ENCODE measurements at regions not wholly inside any gene's neighbourhood (a gene's known extent, or its start where the extent isn't known, plus 50 kb on each side); places are given as distances from the start of the nearest gene placed in this dataset.

- H3K9me2 ChIP-seq (ENCODE audit: insufficient read depth, low read length): no peaks in the 10 kb centered on the region
- BruUV-seq (replicated peaks): no TSS peak
- ChIA-PET CTCF (ENCODE audit: unreplicated experiment) (no interaction called here), POLR2A (interaction anchor here (0.6 to 0.7 kb wide), 2 partner anchors 37 to 830 kb away, joined by 3 to 4 read pairs; no protein-coding TSS in a partner anchor)
- H3K4me3 ChIP-seq (ENCODE audit: low read depth, low read length, poor library complexity, severe bottlenecking): no peak overlapping the region
- no peak for DNase-seq (ENCODE audit: low spot score)
- TF ChIP-seq EZH2phosphoT487 (IDR thresholded peaks at IDR 0.05; ENCODE audit: borderline replicate concordance, low read depth, low read length) (no peak), CTCF (conservative IDR thresholded peaks at IDR 0.05; ENCODE audit: low read length) (no peak)
- no peak overlapping the region for H3K27ac ChIP-seq (ENCODE audit: low read depth, low read length, poor library complexity, severe bottlenecking)
- no peaks in the 10 kb centered on the region for H3K4me1 ChIP-seq (ENCODE audit: insufficient read depth, low read length, poor library complexity, severe bottlenecking)
- no peaks in the 10 kb centered on the region for H3K36me3 ChIP-seq (ENCODE audit: insufficient read depth, low read length)
- H4K20me1 ChIP-seq (ENCODE audit: insufficient read depth, low read length): no peaks in the 10 kb centered on the region
- intact Hi-C loops (cut with micrococcal nuclease; ENCODE audit: unreplicated experiment): no loop called here
- no peak overlapping the region for H2AFZ ChIP-seq (ENCODE audit: low read length)
- H3K4me2 ChIP-seq (ENCODE audit: low read length): no peak overlapping the region
- no peaks in the 10 kb centered on the region for H3K9me3 ChIP-seq (ENCODE audit: low read length)
- no peaks in the 10 kb centered on the region for H3K79me2 ChIP-seq (ENCODE audit: insufficient read depth, low read depth, low read length)
These were observed 328.1 kb downstream of the CASP12 start for GRCh38 chr11:104570078-104570701.

- POLR2A ChIA-PET: no interaction called here
- Histone ChIP-seq H3K4me1 (ENCODE audit: insufficient read depth, low read length, poor library complexity, severe bottlenecking) (no peaks in the 10 kb centered on the region), H4K20me1 (ENCODE audit: insufficient read depth, low read length) (no peaks in the 10 kb centered on the region), H3K27ac (ENCODE audit: low read depth, low read length, poor library complexity, severe bottlenecking) (no peak overlapping the region), H3K79me2 (ENCODE audit: insufficient read depth, low read depth, low read length) (no peaks in the 10 kb centered on the region), H3K36me3 (ENCODE audit: insufficient read depth, low read length) (no peaks in the 10 kb centered on the region), H3K9me2 (ENCODE audit: insufficient read depth, low read length) (no peaks in the 10 kb centered on the region), H3K4me3 (ENCODE audit: low read depth, low read length, poor library complexity, severe bottlenecking) (no peak overlapping the region), H3K9me3 (ENCODE audit: low read length) (no peaks in the 10 kb centered on the region), H3K4me2 (ENCODE audit: low read length) (no peak overlapping the region), H2AFZ (ENCODE audit: low read length) (no peak overlapping the region)
- no peak for DNase-seq (ENCODE audit: low spot score)
- intact Hi-C loops (cut with micrococcal nuclease; ENCODE audit: unreplicated experiment): no loop called here
- CTCF ChIA-PET (ENCODE audit: unreplicated experiment): interaction anchor here (0.6 kb wide), 1 partner anchor 671 kb away, joined by 3 read pairs; no protein-coding TSS in a partner anchor
- BruUV-seq (replicated peaks): no TSS peak
- TF ChIP-seq CTCF (conservative IDR thresholded peaks at IDR 0.05; ENCODE audit: low read length) (no peak), EZH2phosphoT487 (IDR thresholded peaks at IDR 0.05; ENCODE audit: borderline replicate concordance, low read depth, low read length) (no peak)
These were observed 332.7 kb downstream of the CASP12 start for GRCh38 chr11:104565583-104565961.

DNA sequence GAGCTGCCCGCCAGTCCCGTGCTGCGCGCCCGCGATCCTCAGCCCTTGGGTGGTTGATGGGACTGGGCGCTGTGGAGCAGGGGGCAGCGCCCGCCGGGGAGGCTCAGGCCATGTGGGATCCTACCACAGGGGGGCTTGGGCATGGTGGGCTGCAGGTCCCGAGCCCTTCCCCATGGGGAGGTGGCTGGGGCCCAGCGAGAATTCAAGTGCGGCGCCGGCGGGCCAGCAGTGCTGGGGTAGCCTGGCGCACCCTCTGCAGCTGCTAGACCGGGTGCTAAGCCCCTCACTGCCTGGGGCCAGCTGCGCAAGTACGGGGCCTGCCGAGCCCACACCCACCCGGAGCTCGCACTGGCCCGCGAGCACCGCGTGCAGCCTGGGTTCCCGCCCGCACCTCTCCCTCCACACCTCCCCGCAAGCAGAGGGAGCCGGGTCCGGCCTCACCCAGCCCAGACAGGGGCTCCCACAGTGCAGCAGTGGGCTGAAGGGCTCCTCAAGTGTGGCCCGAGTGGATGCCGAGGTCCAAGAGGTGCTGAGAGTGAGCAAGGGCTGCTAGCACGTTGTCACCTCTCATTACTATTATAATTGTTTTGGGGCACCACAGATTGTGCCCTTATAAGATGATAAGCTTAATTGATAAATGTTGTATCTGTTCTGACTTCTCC is 333.2 kb downstream of the CASP12 start:
- no TSS peak for BruUV-seq (replicated peaks)
- POLR2A ChIA-PET: interaction anchor here (0.6 to 1.4 kb wide), 4 partner anchors 8 to 411 kb away, joined by 3 read pairs; no protein-coding TSS in a partner anchor

More for the DNA sequence above, 333.2 kb downstream of the CASP12 start:
- DNase-seq (ENCODE audit: low spot score): no peak
- Histone ChIP-seq H3K4me3 (ENCODE audit: low read depth, low read length, poor library complexity, severe bottlenecking) (no peak overlapping the region), H4K20me1 (ENCODE audit: insufficient read depth, low read length) (no peaks in the 10 kb centered on the region), H3K4me2 (ENCODE audit: low read length) (no peak overlapping the region), H3K27ac (ENCODE audit: low read depth, low read length, poor library complexity, severe bottlenecking) (no peak overlapping the region), H3K4me1 (ENCODE audit: insufficient read depth, low read length, poor library complexity, severe bottlenecking) (no peaks in the 10 kb centered on the region), H3K9me3 (ENCODE audit: low read length) (no peaks in the 10 kb centered on the region), H3K9me2 (ENCODE audit: insufficient read depth, low read length) (no peaks in the 10 kb centered on the region), H2AFZ (ENCODE audit: low read length) (no peak overlapping the region), H3K79me2 (ENCODE audit: insufficient read depth, low read depth, low read length) (no peaks in the 10 kb centered on the region), H3K36me3 (ENCODE audit: insufficient read depth, low read length) (no peaks in the 10 kb centered on the region)
- CTCF ChIA-PET (ENCODE audit: unreplicated experiment): interaction anchor here (0.6 kb wide), 1 partner anchor 671 kb away, joined by 3 read pairs; no protein-coding TSS in a partner anchor
- intact Hi-C loops (cut with micrococcal nuclease; ENCODE audit: unreplicated experiment): no loop called here
- no peak for TF ChIP-seq EZH2phosphoT487 (IDR thresholded peaks at IDR 0.05; ENCODE audit: borderline replicate concordance, low read depth, low read length)
- TF ChIP-seq CTCF (conservative IDR thresholded peaks at IDR 0.05; ENCODE audit: low read length): no peak
